ENCODE measurements at regions not wholly inside any gene's neighbourhood (a gene's known extent, or its start where the extent isn't known, plus 50 kb on each side); places are given as distances from the start of the nearest gene placed in this dataset.
"Not testable (repeated sequence)": the region's sequence is repeated elsewhere in the genome, so short reads cannot be mapped to it uniquely, and the experiment has no call there.

GRCh38 chr3:81364411-81364810 lies 397.0 kb downstream of the GBE1 start:
- no peak for DNase-seq (ENCODE audit: low spot score)

- no peak for DNase-seq (ENCODE audit: low spot score)
These were observed 397.6 kb downstream of the GBE1 start for GRCh38 chr3:81363816-81364215.

- DNase-seq (ENCODE audit: low spot score), result no peak
These were observed 407.3 kb downstream of the GBE1 start for GRCh38 chr3:81354119-81354518.

GRCh38 chr3:81352867-81353266 lies 408.6 kb downstream of the GBE1 start:
- peak; percentile 8 for DNase-seq (ENCODE audit: low spot score)

GRCh38 chr3:81349816-81350340 lies 411.6 kb downstream of the GBE1 start:
- no peak for DNase-seq (ENCODE audit: low spot score)

GRCh38 chr3:81339040-81339845 lies 422.2 kb downstream of the GBE1 start:
- peak; percentile 6 for DNase-seq (ENCODE audit: low spot score)

GRCh38 chr3:81336470-81336869 lies 425.0 kb downstream of the GBE1 start:
- DNase-seq (ENCODE audit: low spot score), result no peak

- not testable (repeated sequence) for DNase-seq (ENCODE audit: low spot score)
These were observed 431.6 kb downstream of the GBE1 start for GRCh38 chr3:81329835-81330234.

- no peak for DNase-seq (ENCODE audit: low spot score)
These were observed 435.2 kb downstream of the GBE1 start for GRCh38 chr3:81326245-81326644.

GRCh38 chr3:81320862-81321261 lies 440.6 kb downstream of the GBE1 start:
- DNase-seq (ENCODE audit: low spot score), result no peak

GRCh38 chr3:81315030-81315429 lies 446.4 kb downstream of the GBE1 start:
- no peak for DNase-seq (ENCODE audit: low spot score)

GRCh38 chr3:81311321-81311720 lies 450.1 kb downstream of the GBE1 start:
- DNase-seq (ENCODE audit: low spot score), result no peak

GRCh38 chr3:81308306-81308705 lies 453.1 kb downstream of the GBE1 start:
- DNase-seq (ENCODE audit: low spot score), result no peak

- no peak for DNase-seq (ENCODE audit: low spot score)
These were observed 454.2 kb downstream of the GBE1 start for GRCh38 chr3:81307221-81307620.

GRCh38 chr3:81303321-81303720 lies 458.1 kb downstream of the GBE1 start:
- DNase-seq (ENCODE audit: low spot score), result no peak

GRCh38 chr3:81302045-81302444 lies 459.4 kb downstream of the GBE1 start:
- DNase-seq (ENCODE audit: low spot score), result peak; percentile 13

- no peak for DNase-seq (ENCODE audit: low spot score)
These were observed 460.2 kb downstream of the GBE1 start for GRCh38 chr3:81301230-81301629.

GRCh38 chr3:81300324-81300927 lies 461.0 kb downstream of the GBE1 start:
- peak; percentile 13 for DNase-seq (ENCODE audit: low spot score)

GRCh38 chr3:81299481-81299880 lies 462.0 kb downstream of the GBE1 start:
- no peak for DNase-seq (ENCODE audit: low spot score)

GRCh38 chr3:81295906-81296577 lies 465.4 kb downstream of the GBE1 start:
- no peak for DNase-seq (ENCODE audit: low spot score)

- DNase-seq (ENCODE audit: low spot score), result no peak
These were observed 468.3 kb downstream of the GBE1 start for GRCh38 chr3:81293156-81293555.

GRCh38 chr3:81291586-81291985 lies 469.9 kb downstream of the GBE1 start:
- DNase-seq (ENCODE audit: low spot score), result no peak

- no peak for DNase-seq (ENCODE audit: low spot score)
These were observed 471.8 kb downstream of the GBE1 start for GRCh38 chr3:81289676-81290075.

Data from HuH-7 (cell line).